ENCODE measurements at regions not wholly inside any gene's neighbourhood (a gene's known extent, or its start where the extent isn't known, plus 50 kb on each side); places are given as distances from the start of the nearest gene placed in this dataset.

DNA sequence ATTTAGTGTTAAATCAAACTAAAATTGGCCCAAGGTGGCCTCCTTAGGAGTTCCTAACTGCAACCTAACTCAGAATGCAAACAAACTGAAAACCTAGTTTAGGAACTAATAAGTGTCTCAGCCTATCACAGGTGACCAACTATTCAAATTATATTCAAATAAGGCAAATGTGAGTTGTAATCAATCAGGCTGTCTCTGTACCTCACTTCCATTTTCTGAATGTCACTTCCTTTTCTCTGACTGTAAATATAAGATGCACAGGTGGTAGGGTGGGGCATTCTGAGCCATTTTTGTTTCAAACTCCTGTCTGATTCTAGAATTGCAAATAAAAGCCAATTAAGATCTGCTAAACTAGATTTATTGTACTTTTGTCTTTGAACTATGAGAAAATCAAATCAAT lies 401.5 kb downstream of the PPP3CA start:
- Mint-ChIP-seq H3K4me3 (no peak overlapping the region), H3K27ac (no peak overlapping the region), H3K36me3 (ENCODE audit: insufficient read depth in 1 of 3, low read depth in 3 of 3) (peaks cover 0 to 4% (median 0%) of the 10 kb centered on the region in 3 experiments; a peak in 2 of 7 replicates), H3K27me3 (ENCODE audit: low read depth) (no peaks in the 10 kb centered on the region), H3K4me1 (peaks cover 3 to 10% of the 10 kb centered on the region in 2 experiments), H3K9me3 (peaks cover 8 to 12% of the 10 kb centered on the region in 2 experiments; a peak in 3 of 5 replicates)
- Histone ChIP-seq H4K91ac (ENCODE audit: insufficient read length, low read depth, low read length) (no peak overlapping the region), H2BK12ac (ENCODE audit: insufficient read length, low read depth, low read length) (no peak overlapping the region), H2BK15ac (ENCODE audit: low read depth, low read length) (no peak overlapping the region), H3K4ac (ENCODE audit: low read depth, low read length) (no peak overlapping the region), H2AK5ac (ENCODE audit: insufficient read length, low read length) (no peak overlapping the region), H3K9ac (ENCODE audit: extremely low read depth, insufficient read length, low read length) (no peak overlapping the region), H4K5ac (ENCODE audit: insufficient read length, low read depth, low read length) (no peak overlapping the region), H3K14ac (ENCODE audit: insufficient read depth, low read length) (no peak overlapping the region), H2AFZ (ENCODE audit: low read length) (no peak overlapping the region), H3K4me1 (ENCODE audit: insufficient read depth, low read length) (no peaks in the 10 kb centered on the region), H3K4me2 (ENCODE audit: insufficient read depth, insufficient read length, low read length) (no peak overlapping the region), H3K18ac (ENCODE audit: insufficient read length, low read depth, low read length) (no peak overlapping the region), H4K8ac (replicated peaks; ENCODE audit: insufficient read length, low read depth, low read length) (no peak overlapping the region), H3K9me3 (ENCODE audit: control insufficient read depth, low read depth, low read length) (no peaks in the 10 kb centered on the region), H3K56ac (ENCODE audit: insufficient read length, low read depth, low read length) (no peak overlapping the region), H3K27me3 (ENCODE audit: insufficient read depth, low read length) (no peaks in the 10 kb centered on the region), H4K20me1 (ENCODE audit: control insufficient read depth, insufficient read depth, insufficient read length) (no peaks in the 10 kb centered on the region), H2BK5ac (ENCODE audit: insufficient read length, low read length) (no peak overlapping the region), H2BK120ac (ENCODE audit: low read depth, low read length, poor library complexity, severe bottlenecking) (no peak overlapping the region), H3K23ac (ENCODE audit: insufficient read length, low read depth, low read length) (no peak overlapping the region), H3K79me2 (ENCODE audit: insufficient read depth, low read length) (no peaks in the 10 kb centered on the region), H3K27ac (ENCODE audit: insufficient read length, low read depth, low read length) (no peak overlapping the region), H3K23me2 (ENCODE audit: insufficient read length, low read depth, low read length, poor library complexity, severe bottlenecking) (no peaks in the 10 kb centered on the region), H3K79me1 (ENCODE audit: insufficient read depth, low read depth, low read length, poor library complexity, severe bottlenecking) (no peaks in the 10 kb centered on the region), H3T11ph (ENCODE audit: low read length) (no peak overlapping the region), H2BK20ac (ENCODE audit: low read depth, low read length, poor library complexity, severe bottlenecking) (no peak overlapping the region)
- TF ChIP-seq, protein P1, sequence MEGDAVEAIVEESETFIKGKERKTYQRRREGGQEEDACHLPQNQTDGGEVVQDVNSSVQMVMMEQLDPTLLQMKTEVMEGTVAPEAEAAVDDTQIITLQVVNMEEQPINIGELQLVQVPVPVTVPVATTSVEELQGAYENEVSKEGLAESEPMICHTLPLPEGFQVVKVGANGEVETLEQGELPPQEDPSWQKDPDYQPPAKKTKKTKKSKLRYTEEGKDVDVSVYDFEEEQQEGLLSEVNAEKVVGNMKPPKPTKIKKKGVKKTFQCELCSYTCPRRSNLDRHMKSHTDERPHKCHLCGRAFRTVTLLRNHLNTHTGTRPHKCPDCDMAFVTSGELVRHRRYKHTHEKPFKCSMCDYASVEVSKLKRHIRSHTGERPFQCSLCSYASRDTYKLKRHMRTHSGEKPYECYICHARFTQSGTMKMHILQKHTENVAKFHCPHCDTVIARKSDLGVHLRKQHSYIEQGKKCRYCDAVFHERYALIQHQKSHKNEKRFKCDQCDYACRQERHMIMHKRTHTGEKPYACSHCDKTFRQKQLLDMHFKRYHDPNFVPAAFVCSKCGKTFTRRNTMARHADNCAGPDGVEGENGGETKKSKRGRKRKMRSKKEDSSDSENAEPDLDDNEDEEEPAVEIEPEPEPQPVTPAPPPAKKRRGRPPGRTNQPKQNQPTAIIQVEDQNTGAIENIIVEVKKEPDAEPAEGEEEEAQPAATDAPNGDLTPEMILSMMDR (conservative IDR thresholded peaks at IDR 0.05) = no peak
- DNase-seq = no peak

Data from H9 (cell line).